GM12891 (cell line): ENCODE measurements at regions not wholly inside any gene's neighbourhood (a gene's known extent, or its start where the extent isn't known, plus 50 kb on each side); places are given as distances from the start of the nearest gene placed in this dataset.

ENCODE experiments used
- DNase-seq: peaks from one replicate; pipeline ENCODE4 v3.0.0; 2011; ENCODE audit warnings: low spot score; ENCODE audit not compliant: insufficient read length
- FAIRE-seq: peaks from 2 replicates; lab custom pipeline; 2011; peaks lifted over from hg19 to GRCh38; lab: Jason Lieb, UNC
- PAX5 ChIP-seq: IDR thresholded peaks from 2 replicates; pipeline ENCODE4 v1.6.1; 2011; ENCODE audit warnings: low read length, moderate library complexity, mild to moderate bottlenecking; ENCODE audit not compliant: insufficient read depth, severe bottlenecking
- POLR2A ChIP-seq: IDR thresholded peaks from 2 replicates; pipeline ENCODE4 v1.6.1; 2011; ENCODE audit warnings: low read depth, low read length, control low read depth
- POLR2AphosphoS5 ChIP-seq: IDR thresholded peaks from 2 replicates; pipeline ENCODE4 v1.6.1; 2011; ENCODE audit warnings: low read depth, low read length, control low read depth
- POU2F2 ChIP-seq: IDR thresholded peaks from 2 replicates; pipeline ENCODE4 v1.6.1; 2011; ENCODE audit warnings: low read depth, mild to moderate bottlenecking, control low read depth, low read length, moderate library complexity
- SPI1 ChIP-seq: IDR thresholded peaks from 2 replicates; pipeline ENCODE4 v1.6.1; 2011; ENCODE audit warnings: low read depth, low read length, control low read depth
- TAF1 ChIP-seq: IDR thresholded peaks from 2 replicates; pipeline ENCODE4 v1.6.1; 2011; ENCODE audit warnings: low read depth, low read length, control low read depth

GRCh38 chr2:40043641-40044040, 264.6 kb upstream of the THUMPD2 start:
- no peak for TF ChIP-seq SPI1
- TF ChIP-seq TAF1, result no peak
- TF ChIP-seq POU2F2, result no peak
- TF ChIP-seq POLR2A, result no peak
- no peak for TF ChIP-seq PAX5
- TF ChIP-seq POLR2AphosphoS5, result no peak
- DNase-seq (no peak), FAIRE-seq (no peak)

GRCh38 chr2:40043191-40043590, 264.1 kb upstream of the THUMPD2 start:
- no peak for DNase-seq
- FAIRE-seq, result no peak
- TF ChIP-seq SPI1 (no peak), POU2F2 (no peak), TAF1 (no peak), PAX5 (no peak), POLR2AphosphoS5 (no peak), POLR2A (no peak)

- FAIRE-seq (no peak), DNase-seq (no peak)
Observed at GRCh38 chr2:40041422-40042382, 262.6 kb upstream of the THUMPD2 start.

GRCh38 chr2:40039549-40039948, 260.5 kb upstream of the THUMPD2 start:
- FAIRE-seq (no peak), DNase-seq (no peak)
- TF ChIP-seq PAX5 (no peak), TAF1 (no peak), SPI1 (no peak), POLR2AphosphoS5 (no peak), POU2F2 (no peak), POLR2A (no peak)

More at GRCh38 chr2:40041422-40042382, 262.6 kb upstream of the THUMPD2 start:
- TF ChIP-seq POLR2AphosphoS5 (no peak), SPI1 (no peak), POU2F2 (no peak), POLR2A (no peak), PAX5 (no peak), TAF1 (no peak)

GRCh38 chr2:40038646-40039045, 259.6 kb upstream of the THUMPD2 start:
- no peak for TF ChIP-seq POU2F2
- no peak for TF ChIP-seq POLR2A
- TF ChIP-seq POLR2AphosphoS5, result no peak
- TF ChIP-seq TAF1, result no peak
- no peak for TF ChIP-seq SPI1
- TF ChIP-seq PAX5, result no peak
- FAIRE-seq, result no peak
- DNase-seq, result no peak

GRCh38 chr2:40037303-40037702, 258.2 kb upstream of the THUMPD2 start:
- TF ChIP-seq SPI1 (no peak), PAX5 (no peak)
- FAIRE-seq, result no peak
- DNase-seq, result no peak

GRCh38 chr2:40036241-40036640, 257.2 kb upstream of the THUMPD2 start:
- DNase-seq (no peak), FAIRE-seq (no peak)
- no peak for TF ChIP-seq PAX5
- no peak for TF ChIP-seq POU2F2

- no peak for DNase-seq
- TF ChIP-seq POU2F2 (no peak), PAX5 (no peak), POLR2A (no peak), POLR2AphosphoS5 (no peak), SPI1 (no peak), TAF1 (no peak)
- no peak for FAIRE-seq
Observed at GRCh38 chr2:40034801-40035200, 255.7 kb upstream of the THUMPD2 start.

- DNase-seq (no peak), FAIRE-seq (no peak)
- TF ChIP-seq SPI1, result no peak
- no peak for TF ChIP-seq POU2F2
- no peak for TF ChIP-seq POLR2A
- no peak for TF ChIP-seq POLR2AphosphoS5
- TF ChIP-seq TAF1, result no peak
- no peak for TF ChIP-seq PAX5
Observed at GRCh38 chr2:40034198-40034597, 255.1 kb upstream of the THUMPD2 start.

- no peak for DNase-seq
- no peak for FAIRE-seq
- TF ChIP-seq TAF1 (no peak), POLR2AphosphoS5 (no peak), SPI1 (no peak), POLR2A (no peak), PAX5 (no peak), POU2F2 (no peak)
Observed at GRCh38 chr2:40033781-40034180, 254.7 kb upstream of the THUMPD2 start.

- FAIRE-seq (peak; percentile 54), DNase-seq (no peak)
- TF ChIP-seq SPI1 (no peak), POU2F2 (no peak), TAF1 (no peak), PAX5 (no peak), POLR2A (no peak), POLR2AphosphoS5 (no peak)
Observed at GRCh38 chr2:40032650-40033319, 253.7 kb upstream of the THUMPD2 start.
